Smooth muscle cell (in vitro differentiated cells): ENCODE measurements at regions not wholly inside any gene's neighbourhood (a gene's known extent, or its start where the extent isn't known, plus 50 kb on each side); places are given as distances from the start of the nearest gene placed in this dataset.

Source experiments
- DNase-seq: peaks from one replicate; lab custom pipeline; 2025; ENCODE audit not compliant: unreplicated experiment; lab: John Stamatoyannopoulos, UW
- H2AFZ ChIP-seq: fragments of 200-600 bp; sonication (generic); 2 replicates; pipeline ENCODE4 v1.6.0; 2016; ENCODE audit warnings: antibody characterized with exemption, low read depth, mild to moderate bottlenecking
- H3F3A ChIP-seq: fragments of 200-600 bp; sonication (generic); 2 replicates; pipeline ENCODE4 v1.6.0; 2017; ENCODE audit warnings: antibody characterized with exemption, low read depth
- H3K27ac ChIP-seq: fragments of 200-600 bp; sonication (generic); 2 replicates; pipeline ENCODE4 v1.5.1; 2016; ENCODE audit warnings: low read depth, mild to moderate bottlenecking
- H3K27me3 ChIP-seq: fragments of 200-600 bp; sonication (generic); 2 replicates; pipeline ENCODE4 v1.6.1; 2016; ENCODE audit warnings: low read depth, mild to moderate bottlenecking
- H3K36me3 ChIP-seq: fragments of 200-600 bp; sonication (generic); 2 replicates; pipeline ENCODE4 v1.5.1; 2016; ENCODE audit warnings: low read depth
- H3K4me1 ChIP-seq: fragments of 200-600 bp; sonication (generic); 2 replicates; pipeline ENCODE4 v1.5.1; 2016; ENCODE audit warnings: low read depth
- H3K4me2 ChIP-seq: fragments of 200-600 bp; sonication (generic); 2 replicates; pipeline ENCODE4 v1.6.0; 2016; ENCODE audit warnings: mild to moderate bottlenecking
- H3K4me3 ChIP-seq: fragments of 200-600 bp; sonication (generic); 2 replicates; pipeline ENCODE4 v1.5.1; 2016; ENCODE audit warnings: mild to moderate bottlenecking
- H3K79me2 ChIP-seq: fragments of 200-600 bp; sonication (generic); 2 replicates; pipeline ENCODE4 v1.6.0; 2016; ENCODE audit warnings: low read depth, mild to moderate bottlenecking
- H3K9ac ChIP-seq: fragments of 200-600 bp; sonication (generic); 2 replicates; pipeline ENCODE4 v1.6.0; 2016; ENCODE audit warnings: low read depth
- H3K9me3 ChIP-seq: fragments of 200-600 bp; sonication (generic); replicated peaks from 2 replicates; pipeline ENCODE4 v1.5.1; 2016; ENCODE audit warnings: low read depth
- H4K20me1 ChIP-seq: fragments of 200-600 bp; sonication (generic); 2 replicates; pipeline ENCODE4 v1.6.0; 2016; ENCODE audit warnings: low read depth
- WGBS: methylation state at CpG from one replicate; pipeline ENCODE4 v1.1.7; 2016; ENCODE audit warnings: low lambda C conversion rate; 5-methylcytosine and 5-hydroxymethylcytosine counted together
- TF ChIP-seq, protein P1 (sequence below): fragments of 200-600 bp; sonication (generic); IDR thresholded peaks from 2 replicates; pipeline ENCODE4 v1.5.1; 2017; ENCODE audit warnings: borderline replicate concordance, mild to moderate bottlenecking, antibody characterized with exemption; ENCODE audit not compliant: insufficient read depth, poor library complexity, severe bottlenecking

DNA sequence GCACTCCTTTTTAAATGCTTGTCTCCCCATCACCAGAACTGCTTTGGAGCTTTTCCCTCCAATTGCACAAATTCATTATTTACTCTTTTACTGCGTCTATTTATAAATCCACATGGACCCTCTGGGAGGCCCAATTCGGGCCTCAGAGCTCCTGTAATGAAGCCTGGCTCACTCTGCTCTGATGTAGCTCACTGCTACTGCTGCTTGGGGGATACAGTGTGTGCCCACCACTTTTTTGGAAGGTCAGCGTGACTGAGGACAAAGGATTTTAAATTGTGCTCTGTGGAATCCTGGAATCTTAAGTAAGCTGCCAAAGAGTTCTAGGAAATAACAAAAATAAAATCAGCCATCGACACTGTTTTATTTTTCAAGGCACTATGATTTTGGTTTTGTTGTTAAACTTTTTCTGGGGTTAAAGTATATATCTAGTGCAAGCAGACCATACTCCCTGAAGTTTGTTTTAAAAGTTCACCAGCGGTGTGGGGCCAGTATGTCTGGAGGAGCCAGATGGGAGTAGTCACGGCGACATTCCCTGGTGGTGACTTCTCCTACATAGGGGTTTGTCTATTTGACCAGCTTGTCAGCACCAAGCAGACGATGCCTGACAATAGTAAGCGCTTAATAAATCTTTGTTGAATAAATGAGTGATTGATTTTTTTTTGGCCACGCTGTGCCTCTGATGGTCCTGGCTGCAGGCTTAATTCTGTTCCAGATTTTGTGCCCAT, 142.8 kb downstream of the TMEM38B start:
- Histone ChIP-seq H2AFZ (no peak overlapping the region), H3K4me1 (no peaks in the 10 kb centered on the region), H3K4me3 (no peak overlapping the region), H3K27me3 (no peaks in the 10 kb centered on the region), H3K79me2 (no peaks in the 10 kb centered on the region), H4K20me1 (no peaks in the 10 kb centered on the region), H3K4me2 (no peak overlapping the region), H3K36me3 (no peaks in the 10 kb centered on the region), H3F3A (no peaks in the 10 kb centered on the region), H3K9me3 (no peaks in the 10 kb centered on the region), H3K9ac (no peak overlapping the region), H3K27ac (no peak overlapping the region)
- TF ChIP-seq, protein P1, sequence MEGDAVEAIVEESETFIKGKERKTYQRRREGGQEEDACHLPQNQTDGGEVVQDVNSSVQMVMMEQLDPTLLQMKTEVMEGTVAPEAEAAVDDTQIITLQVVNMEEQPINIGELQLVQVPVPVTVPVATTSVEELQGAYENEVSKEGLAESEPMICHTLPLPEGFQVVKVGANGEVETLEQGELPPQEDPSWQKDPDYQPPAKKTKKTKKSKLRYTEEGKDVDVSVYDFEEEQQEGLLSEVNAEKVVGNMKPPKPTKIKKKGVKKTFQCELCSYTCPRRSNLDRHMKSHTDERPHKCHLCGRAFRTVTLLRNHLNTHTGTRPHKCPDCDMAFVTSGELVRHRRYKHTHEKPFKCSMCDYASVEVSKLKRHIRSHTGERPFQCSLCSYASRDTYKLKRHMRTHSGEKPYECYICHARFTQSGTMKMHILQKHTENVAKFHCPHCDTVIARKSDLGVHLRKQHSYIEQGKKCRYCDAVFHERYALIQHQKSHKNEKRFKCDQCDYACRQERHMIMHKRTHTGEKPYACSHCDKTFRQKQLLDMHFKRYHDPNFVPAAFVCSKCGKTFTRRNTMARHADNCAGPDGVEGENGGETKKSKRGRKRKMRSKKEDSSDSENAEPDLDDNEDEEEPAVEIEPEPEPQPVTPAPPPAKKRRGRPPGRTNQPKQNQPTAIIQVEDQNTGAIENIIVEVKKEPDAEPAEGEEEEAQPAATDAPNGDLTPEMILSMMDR = no peak
- no peak for DNase-seq
- WGBS = 65% methylated on average over 10 of the region's 10 CpGs

DNA sequence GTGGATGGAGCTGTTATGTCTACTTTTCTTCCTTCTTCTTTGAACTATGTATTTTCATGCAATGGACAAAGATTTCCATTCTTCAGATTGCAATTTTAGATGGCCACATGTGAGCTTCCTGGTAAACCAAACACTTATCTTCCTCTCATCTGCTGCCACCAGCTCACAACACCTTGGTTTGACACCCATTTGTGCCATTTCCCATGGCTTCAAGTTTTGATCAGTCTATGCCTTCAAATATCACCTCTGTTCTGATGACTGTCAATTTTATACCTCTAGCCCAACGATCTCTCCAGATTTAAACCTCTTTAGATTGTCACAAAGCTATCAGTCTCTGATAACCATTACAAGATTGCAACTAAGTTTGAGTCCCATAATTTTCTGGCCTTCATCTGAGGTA, 147.2 kb downstream of the TMEM38B start:
- TF ChIP-seq, protein P1 = no peak
- DNase-seq = no peak
- Histone ChIP-seq H3K27me3 (no peaks in the 10 kb centered on the region), H2AFZ (no peak overlapping the region), H3K9me3 (no peaks in the 10 kb centered on the region), H3K79me2 (no peaks in the 10 kb centered on the region), H3K36me3 (no peaks in the 10 kb centered on the region), H3F3A (no peaks in the 10 kb centered on the region), H3K4me1 (no peaks in the 10 kb centered on the region), H4K20me1 (no peaks in the 10 kb centered on the region), H3K9ac (no peak overlapping the region), H3K27ac (no peak overlapping the region), H3K4me3 (no peak overlapping the region), H3K4me2 (no peak overlapping the region)
- 84% methylated on average over 1 of the region's 1 CpG for WGBS

DNA sequence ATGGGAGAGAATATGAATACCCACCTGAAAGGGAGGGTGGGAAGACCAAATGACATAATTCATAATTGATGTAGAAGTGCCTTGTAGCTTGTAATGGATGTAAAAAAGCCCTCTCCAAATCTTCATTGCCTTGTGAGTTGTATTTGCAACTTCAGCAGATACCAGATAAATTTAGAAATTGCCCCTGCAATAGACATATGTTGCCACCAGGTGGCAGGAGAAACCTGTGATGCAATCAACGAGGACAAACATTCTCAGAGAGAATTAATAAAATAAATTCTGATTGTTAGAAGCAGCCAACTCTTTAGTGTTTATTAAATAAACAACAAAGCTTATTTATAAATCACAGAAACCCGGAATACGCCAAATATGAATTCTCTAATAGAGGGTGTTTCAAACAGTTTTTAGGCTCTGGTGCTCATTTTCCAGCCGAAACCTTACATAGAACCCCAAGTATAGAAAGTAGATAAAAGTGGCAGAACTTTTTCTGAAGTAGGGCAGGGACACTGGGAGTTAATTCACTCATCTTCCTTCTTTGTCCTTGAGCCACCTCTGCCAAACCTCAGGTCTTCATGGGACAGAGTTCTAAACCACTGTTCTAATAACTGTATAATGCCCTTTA, 147.8 kb downstream of the TMEM38B start:
- Histone ChIP-seq H3K27ac (no peak overlapping the region), H2AFZ (no peak overlapping the region), H3K9ac (no peak overlapping the region), H3K4me3 (no peak overlapping the region), H3K27me3 (no peaks in the 10 kb centered on the region), H3F3A (no peaks in the 10 kb centered on the region), H3K36me3 (no peaks in the 10 kb centered on the region), H3K9me3 (no peaks in the 10 kb centered on the region), H3K4me1 (no peaks in the 10 kb centered on the region), H4K20me1 (no peaks in the 10 kb centered on the region), H3K4me2 (no peak overlapping the region), H3K79me2 (no peaks in the 10 kb centered on the region)
- TF ChIP-seq, protein P1 = peak; percentile 98
- DNase-seq = no peak
- WGBS = 39% methylated on average over 4 of the region's 4 CpGs

DNA sequence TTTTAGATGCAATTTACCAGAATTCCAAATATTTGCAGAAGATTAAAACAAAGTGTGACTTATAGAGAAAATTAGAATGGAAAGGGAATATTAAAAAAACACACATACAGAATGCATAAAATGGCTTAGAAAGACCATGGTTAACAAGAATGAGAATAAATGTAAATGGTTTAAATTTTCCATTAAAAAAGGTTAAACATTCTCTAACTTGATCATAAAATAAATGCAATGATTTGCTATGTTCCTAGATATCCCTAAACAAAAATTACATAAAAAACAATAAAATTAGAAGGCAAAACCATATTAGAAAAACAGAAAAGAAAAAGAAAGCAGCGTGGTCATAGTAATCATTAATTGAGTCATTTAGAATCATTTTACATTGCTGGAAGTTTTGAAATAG, 152.5 kb downstream of the TMEM38B start:
- H3K9me3 ChIP-seq = no peaks in the 10 kb centered on the region
- no peaks in the 10 kb centered on the region for H3K36me3 ChIP-seq
- TF ChIP-seq, protein P1 = no peak
- no peak overlapping the region for H3K4me2 ChIP-seq
- no peak overlapping the region for H3K4me3 ChIP-seq
- H3K4me1 ChIP-seq = no peaks in the 10 kb centered on the region
- 100% methylated on average over 1 of the region's 1 CpG for WGBS
- no peaks in the 10 kb centered on the region for H3K27me3 ChIP-seq
- no peak overlapping the region for H2AFZ ChIP-seq
- no peak for DNase-seq
- no peak overlapping the region for H3K9ac ChIP-seq
- H3K79me2 ChIP-seq = no peaks in the 10 kb centered on the region
- no peaks in the 10 kb centered on the region for H3F3A ChIP-seq
- H4K20me1 ChIP-seq = no peaks in the 10 kb centered on the region
- no peak overlapping the region for H3K27ac ChIP-seq
